Spleen (tissue), 7 donors: ENCODE measurements at regions not wholly inside any gene's neighbourhood (a gene's known extent, or its start where the extent isn't known, plus 50 kb on each side); places are given as distances from the start of the nearest gene placed in this dataset.

Experiments
- CTCF ChIP-seq, 11 experiments: fragments of 200-600 bp in 7 of 11; fragments of 450-650 bp in 4 of 11; sonication (generic) in 4 of 11; IDR thresholded peaks in 8 of 11; conservative IDR thresholded peaks in 3 of 11; 1 replicate in 7 of 11; 2 replicates in 4 of 11; pipeline versions ENCODE4 v1.4.0 to v1.8.0; 2016 to 2021; ENCODE audit warnings: antibody characterized with exemption in 11 of 11, inconsistent platforms in 4 of 11, mild to moderate bottlenecking in 1 of 11
- POLR2A ChIP-seq, 3 donors: fragments of 450-650 bp; IDR thresholded peaks; one replicate each; pipeline ENCODE4 v1.5.1; 2017; ENCODE audit warnings: antibody characterized with exemption in 3 of 3, mild to moderate bottlenecking in 1 of 3
- POLR2AphosphoS5 ChIP-seq, 3 donors: sonication (generic); formaldehyde crosslinking; IDR thresholded peaks; one replicate each; pipeline ENCODE4 v1.5.1; 2017; ENCODE audit warnings: antibody characterized with exemption in 3 of 3
- donor health status: DM: no; HTN: no; CAD: no; lungs with moderate emphysema.
- donor health status: DM: no; HTN: no; CAD: no.
- donor health status: DM: no; HTN: no; CAD: no.

GRCh38 chr6:137685798-137686375 lies 181.2 kb upstream of the TNFAIP3 start:
- TF ChIP-seq CTCF (IDR thresholded peaks at IDR 0.05 in 8 of 11, conservative IDR thresholded peaks at IDR 0.05 in 3 of 11) (no peak), POLR2A (IDR thresholded peaks at IDR 0.05) (no peak), POLR2AphosphoS5 (IDR thresholded peaks at IDR 0.05) (no peak)
